Activated CD4-positive, alpha-beta T cell treated with anti-CD3 and anti-CD28 coated beads, Interleukin-2, amount 10 ng/mL, durations not matched to agents 7 days and 5 days (primary cell): ENCODE measurements at regions not wholly inside any gene's neighbourhood (a gene's known extent, or its start where the extent isn't known, plus 50 kb on each side); places are given as distances from the start of the nearest gene placed in this dataset.

ENCODE experiments used
- CTCF ChIA-PET: fragments of 350-600 bp; sonication (Branson Sonifier 250); formaldehyde crosslinking; loops from one replicate; lab custom pipeline; 2021; ENCODE audit warnings: antibody characterized with exemption; lab: Charles Lee
- POLR2A ChIA-PET: fragments of 350-600 bp; sonication (Branson Sonifier 250); formaldehyde crosslinking; loops from one replicate; lab custom pipeline; 2021; ENCODE audit warnings: antibody characterized with exemption; lab: Charles Lee
- DNase-seq: peaks from one replicate; pipeline ENCODE4 v3.0.0-alpha.2; 2020
- H3K27ac Mint-ChIP-seq: one replicate; pipeline ENCODE4 v1.8.0; 2021; ENCODE audit warnings: mild to moderate bottlenecking, moderate library complexity, mixed read lengths
- H3K27me3 Mint-ChIP-seq: one replicate; pipeline ENCODE4 v1.8.0; 2021; ENCODE audit warnings: mixed read lengths
- H3K36me3 Mint-ChIP-seq: one replicate; pipeline ENCODE4 v1.8.0; 2021; ENCODE audit warnings: low read depth, mixed read lengths
- H3K4me1 Mint-ChIP-seq: one replicate; pipeline ENCODE4 v1.8.0; 2021; ENCODE audit warnings: mixed read lengths
- H3K4me3 Mint-ChIP-seq: one replicate; pipeline ENCODE4 v1.8.0; 2021; ENCODE audit warnings: mild to moderate bottlenecking, moderate library complexity, mixed read lengths
- H3K9me3 Mint-ChIP-seq: one replicate; pipeline ENCODE4 v1.8.0; 2021; ENCODE audit warnings: mixed read lengths

DNA sequence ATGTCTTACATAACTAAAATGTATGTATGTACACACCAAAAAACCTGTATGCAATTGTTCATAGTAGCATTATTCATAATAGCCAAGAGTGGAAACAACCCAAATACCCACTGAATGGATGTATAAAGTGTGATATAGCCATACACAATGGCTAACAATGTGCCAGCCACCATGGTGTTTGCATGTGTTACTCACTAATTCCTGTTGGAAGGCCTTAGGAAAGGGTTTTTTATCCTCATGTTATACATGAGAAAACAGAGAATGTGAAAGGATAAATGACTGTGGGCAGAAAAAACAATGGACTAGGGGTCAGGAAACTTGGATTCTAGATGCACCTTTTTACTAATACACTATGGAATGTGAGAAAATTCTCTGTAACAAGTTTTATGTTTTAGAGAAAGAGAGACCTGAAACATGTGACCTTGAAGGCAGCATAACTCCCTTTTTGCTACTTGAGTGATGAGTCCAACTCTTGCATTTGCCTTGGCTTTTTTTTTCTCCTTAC is 55.7 kb downstream of the TIGD2 start:
- Mint-ChIP-seq H3K27ac (no peak overlapping the region), H3K27me3 (peaks cover 14% of the 10 kb centered on the region), H3K4me3 (no peak overlapping the region), H3K4me1 (no peaks in the 10 kb centered on the region), H3K9me3 (no peaks in the 10 kb centered on the region), H3K36me3 (no peaks in the 10 kb centered on the region)
- DNase-seq: no peak
- POLR2A ChIA-PET: no interaction called here
- CTCF ChIA-PET: no interaction called here

DNA sequence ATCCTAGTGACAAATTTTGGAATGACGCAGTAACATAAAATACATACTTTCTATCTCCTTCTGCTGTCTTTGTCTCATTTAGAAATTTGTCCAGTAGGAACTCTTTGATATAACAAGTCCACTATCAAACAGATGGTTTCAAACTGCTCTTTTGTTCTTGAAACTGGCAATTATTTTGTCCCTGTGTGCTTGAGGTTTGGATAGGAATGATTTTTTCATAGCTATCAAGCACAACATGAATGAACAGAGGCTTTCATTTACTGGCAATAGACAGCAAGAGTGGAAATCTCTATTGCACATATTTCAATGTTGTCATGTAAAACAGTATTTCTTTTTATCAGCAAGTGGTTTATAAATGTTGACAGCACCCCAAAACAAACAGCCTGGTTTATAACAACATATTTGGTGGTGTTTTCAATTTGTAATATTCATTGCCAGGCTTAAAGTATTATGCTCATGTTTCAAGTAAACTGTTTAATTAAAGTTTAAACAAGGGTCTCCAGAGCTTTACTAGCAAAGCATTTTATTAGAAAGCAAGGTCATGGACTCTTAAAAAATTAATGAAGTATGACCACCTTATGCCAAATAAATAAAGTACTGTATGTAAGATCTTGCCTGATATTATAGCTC is 60.0 kb downstream of the TIGD2 start:
- DNase-seq: no peak
- H3K36me3 Mint-ChIP-seq: no peaks in the 10 kb centered on the region
- CTCF ChIA-PET: interaction anchor here (0.8 kb wide), 1 partner anchor 9 kb away, joined by 3 read pairs; no protein-coding TSS in a partner anchor
- no peak overlapping the region for H3K4me3 Mint-ChIP-seq
- POLR2A ChIA-PET: no interaction called here
- peaks cover 10% of the 10 kb centered on the region for H3K27me3 Mint-ChIP-seq
- H3K4me1 Mint-ChIP-seq: no peaks in the 10 kb centered on the region
- no peaks in the 10 kb centered on the region for H3K9me3 Mint-ChIP-seq
- H3K27ac Mint-ChIP-seq: no peak overlapping the region

DNA sequence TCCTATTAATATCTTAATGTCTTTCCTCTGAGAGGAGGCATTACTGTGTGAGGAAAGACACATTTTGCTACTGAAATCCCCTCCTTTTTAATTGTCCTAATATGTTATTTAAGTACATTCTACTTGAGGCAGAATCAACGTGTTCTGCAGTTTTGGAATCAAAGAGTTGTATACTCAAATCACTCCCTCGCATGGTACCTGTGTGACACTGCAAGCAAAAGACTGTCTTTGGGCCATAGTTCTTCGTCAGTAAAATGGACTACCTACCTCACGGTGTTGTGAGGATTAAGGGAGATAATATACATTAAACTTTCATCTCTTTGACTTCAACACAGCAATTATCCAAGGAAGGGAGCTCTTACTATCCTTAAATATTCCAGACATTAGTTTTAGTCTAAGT is 61.5 kb downstream of the TIGD2 start:
- ChIA-PET CTCF (no interaction called here), POLR2A (no interaction called here)
- Mint-ChIP-seq H3K27ac (no peak overlapping the region), H3K4me3 (no peak overlapping the region), H3K36me3 (no peaks in the 10 kb centered on the region), H3K9me3 (no peaks in the 10 kb centered on the region), H3K4me1 (no peaks in the 10 kb centered on the region), H3K27me3 (peaks cover 1% of the 10 kb centered on the region)
- no peak for DNase-seq

DNA sequence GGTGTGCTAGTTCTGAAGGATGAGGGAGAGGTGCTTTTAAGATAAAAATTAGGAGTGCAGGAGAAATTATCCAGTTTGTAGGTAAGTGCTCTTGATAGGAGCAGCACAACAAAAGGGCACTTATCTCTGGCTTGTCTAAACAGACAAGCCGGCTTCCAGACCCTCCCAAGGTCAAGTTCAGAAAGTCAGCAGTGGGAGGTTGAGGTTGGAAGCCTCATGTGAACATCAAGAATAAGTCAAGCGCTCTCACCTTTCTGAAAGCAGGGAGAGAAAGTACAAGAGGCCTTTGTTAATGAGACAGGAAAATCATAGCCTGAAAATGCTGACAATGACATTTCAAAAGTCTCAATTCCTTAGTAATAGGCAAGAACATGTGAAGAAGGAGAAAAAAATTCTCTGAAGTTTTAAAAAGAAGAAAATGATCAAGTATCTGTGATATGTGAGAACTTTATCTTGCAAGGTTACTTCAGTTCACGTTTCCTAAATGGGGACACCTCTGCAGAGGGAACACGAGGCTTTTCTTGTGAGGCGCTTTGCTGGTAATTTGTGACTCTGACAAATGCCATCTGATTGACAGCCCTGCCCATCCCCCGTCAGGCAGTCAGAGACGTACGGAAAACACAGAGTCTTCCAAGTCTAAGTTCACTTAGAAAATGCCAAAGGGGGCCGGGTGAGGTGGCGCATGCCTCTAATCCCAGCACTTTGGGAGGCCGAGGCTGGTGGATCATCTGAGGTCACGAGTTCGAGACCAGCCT is 62.2 kb downstream of the TIGD2 start:
- CTCF ChIA-PET: no interaction called here
- no peaks in the 10 kb centered on the region for H3K36me3 Mint-ChIP-seq
- POLR2A ChIA-PET: no interaction called here
- no peak for DNase-seq
- no peak overlapping the region for H3K4me3 Mint-ChIP-seq
- H3K27ac Mint-ChIP-seq: no peak overlapping the region
- no peaks in the 10 kb centered on the region for H3K4me1 Mint-ChIP-seq
- no peaks in the 10 kb centered on the region for H3K9me3 Mint-ChIP-seq
- no peaks in the 10 kb centered on the region for H3K27me3 Mint-ChIP-seq

DNA sequence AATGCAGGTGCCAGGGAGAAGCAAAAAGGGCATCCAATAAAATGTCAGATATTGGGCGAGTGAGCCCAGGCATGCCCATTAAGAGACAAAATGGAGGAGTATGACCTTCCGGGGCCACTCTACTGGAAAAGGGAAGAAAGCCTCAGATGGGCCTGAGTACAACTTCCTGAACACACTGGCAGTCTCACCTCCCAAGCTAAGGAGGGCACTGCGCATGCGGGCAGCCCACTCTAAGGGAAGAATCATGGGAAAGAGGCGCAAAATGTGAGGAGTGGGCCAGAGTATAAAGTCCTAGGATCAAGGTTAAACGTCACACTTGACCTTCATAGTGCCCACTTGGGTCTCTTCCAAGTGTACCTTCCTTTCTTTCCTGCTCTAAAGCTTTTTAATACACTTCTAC is 63.5 kb downstream of the TIGD2 start:
- DNase-seq: no peak
- Mint-ChIP-seq H3K36me3 (no peaks in the 10 kb centered on the region), H3K9me3 (no peaks in the 10 kb centered on the region), H3K27ac (no peak overlapping the region), H3K4me1 (no peaks in the 10 kb centered on the region), H3K4me3 (no peak overlapping the region), H3K27me3 (no peaks in the 10 kb centered on the region)
- CTCF ChIA-PET: no interaction called here
- POLR2A ChIA-PET: no interaction called here

DNA sequence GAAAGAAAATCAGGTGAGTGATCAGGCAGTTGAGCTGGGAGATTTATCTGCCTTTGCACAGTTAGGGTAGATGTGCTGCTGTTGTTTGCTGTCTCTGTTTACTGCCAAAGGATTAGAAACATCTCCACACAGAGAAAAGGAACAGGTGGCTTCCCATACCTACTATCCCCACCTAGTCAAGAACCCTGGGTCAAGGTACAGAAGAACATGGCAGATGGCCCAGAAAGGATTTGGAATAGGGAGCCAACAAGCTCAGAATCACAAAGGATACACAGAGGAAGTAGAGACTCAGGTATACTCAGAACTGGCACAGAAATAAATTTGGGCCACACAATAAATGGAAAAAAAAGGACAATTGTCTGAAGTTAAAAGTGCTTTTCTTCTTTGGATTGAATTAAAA is 64.3 kb downstream of the TIGD2 start:
- no peak overlapping the region for H3K27ac Mint-ChIP-seq
- H3K27me3 Mint-ChIP-seq: no peaks in the 10 kb centered on the region
- no peaks in the 10 kb centered on the region for H3K4me1 Mint-ChIP-seq
- H3K9me3 Mint-ChIP-seq: no peaks in the 10 kb centered on the region
- ChIA-PET POLR2A (no interaction called here), CTCF (no interaction called here)
- no peak for DNase-seq
- H3K36me3 Mint-ChIP-seq: no peaks in the 10 kb centered on the region
- no peak overlapping the region for H3K4me3 Mint-ChIP-seq

DNA sequence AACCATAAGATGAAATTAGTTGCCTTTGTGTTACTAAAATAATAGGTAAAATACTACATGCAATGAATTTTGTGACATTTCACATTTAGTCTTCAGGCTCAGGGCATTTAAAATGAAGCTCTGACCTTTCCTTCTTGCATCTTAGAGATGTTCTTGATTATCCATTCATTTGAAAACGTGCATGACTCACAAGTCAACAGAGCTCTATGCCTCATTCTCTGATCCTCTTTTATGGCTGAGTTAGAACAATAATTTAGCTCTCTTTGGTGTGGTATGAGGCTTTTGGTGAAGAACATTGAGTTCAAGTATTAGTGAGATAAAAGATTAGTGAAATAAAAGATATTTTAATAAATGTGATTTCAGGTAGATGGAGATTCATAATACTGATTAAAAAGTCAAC is 66.5 kb downstream of the TIGD2 start:
- no peak overlapping the region for H3K4me3 Mint-ChIP-seq
- H3K27ac Mint-ChIP-seq: no peak overlapping the region
- H3K36me3 Mint-ChIP-seq: no peaks in the 10 kb centered on the region
- ChIA-PET POLR2A (no interaction called here), CTCF (interaction anchor here (2.0 kb wide), 1 partner anchor 16 kb away, joined by 6 read pairs; no protein-coding TSS in a partner anchor)
- peaks cover 2% of the 10 kb centered on the region for H3K27me3 Mint-ChIP-seq
- H3K9me3 Mint-ChIP-seq: no peaks in the 10 kb centered on the region
- no peak for DNase-seq
- no peaks in the 10 kb centered on the region for H3K4me1 Mint-ChIP-seq

DNA sequence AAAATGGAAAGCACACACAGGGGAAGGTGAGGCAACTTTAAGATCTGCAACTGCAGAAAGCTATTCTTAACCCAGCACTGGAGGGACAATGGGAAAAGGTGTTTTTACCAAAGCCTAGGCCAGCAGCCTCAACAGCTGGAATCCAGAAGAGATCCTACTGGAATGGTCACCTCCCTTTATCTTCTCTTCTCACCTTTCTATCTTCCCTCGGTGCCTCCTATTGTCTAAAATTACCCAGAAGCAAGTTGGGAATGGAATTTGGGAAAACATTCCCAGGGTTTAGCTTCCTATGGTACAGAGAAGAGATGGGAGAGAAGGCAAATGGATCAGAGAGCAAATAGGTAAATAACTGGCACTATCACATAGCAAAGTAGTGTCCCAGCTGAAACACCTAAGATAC is 73.1 kb downstream of the TIGD2 start:
- no peaks in the 10 kb centered on the region for H3K4me1 Mint-ChIP-seq
- H3K27me3 Mint-ChIP-seq: peaks cover 21% of the 10 kb centered on the region
- ChIA-PET POLR2A (no interaction called here), CTCF (no interaction called here)
- no peak for DNase-seq
- no peaks in the 10 kb centered on the region for H3K9me3 Mint-ChIP-seq
- no peak overlapping the region for H3K4me3 Mint-ChIP-seq
- H3K27ac Mint-ChIP-seq: no peak overlapping the region
- H3K36me3 Mint-ChIP-seq: no peaks in the 10 kb centered on the region
